ENCODE measurements at regions not wholly inside any gene's neighbourhood (a gene's known extent, or its start where the extent isn't known, plus 50 kb on each side); places are given as distances from the start of the nearest gene placed in this dataset.
A peak's percentile ranks its signal among the peaks of the same experiment; 100 is the strongest.

- intact Hi-C loops (cut with micrococcal nuclease), result no loop called here
These were observed 76.1 kb upstream of the ANKEF1 start for GRCh38 chr20:9958693-9959092.

GRCh38 chr20:9955646-9956045, 79.1 kb upstream of the ANKEF1 start:
- H3K9ac ChIP-seq (replicated peaks; ENCODE audit: extremely low read depth, insufficient read depth, low read length), result no peak overlapping the region
- no peaks in the 10 kb centered on the region for H3K36me3 ChIP-seq (ENCODE audit: control insufficient read depth in 2 of 2, extremely low read depth in 1 of 2, insufficient read depth in 2 of 2, low read length in 2 of 2)
- peak; percentile 73 for TF ChIP-seq JUN (IDR thresholded peaks at IDR 0.05; ENCODE audit: borderline replicate concordance, insufficient read depth, insufficient read length, low read depth)
- TF ChIP-seq CTCF (IDR thresholded peaks at IDR 0.05; ENCODE audit: extremely low read depth in 1 of 2, insufficient read depth in 1 of 2, low read depth in 1 of 2, low read length in 2 of 2), result no peak
- no peak for TF ChIP-seq GATA2 (IDR thresholded peaks at IDR 0.05; ENCODE audit: insufficient read depth, insufficient read length, low read depth, low read length)
- TF ChIP-seq FOS (IDR thresholded peaks at IDR 0.05; ENCODE audit: borderline replicate concordance, insufficient read depth, low read length), result peak; percentile 67
- no peak for TF ChIP-seq POLR2AphosphoS5 (IDR thresholded peaks at IDR 0.05; ENCODE audit: insufficient read depth, low read depth, low read length)
- TF ChIP-seq EZH2 (IDR thresholded peaks at IDR 0.05; ENCODE audit: borderline replicate concordance, low read depth, low read length, severe bottlenecking), result no peak
- DNase-seq (ENCODE audit: low read depth, low spot score) (peak; percentile 17), FAIRE-seq (no peak)
- dilution Hi-C loops (cut with MboI; ENCODE audit: extremely low pct_ligation_motif_present, low sequenced_read_pairs) (no loop called here), intact Hi-C loops (cut with micrococcal nuclease) (no loop called here)
- H3K4me2 ChIP-seq (ENCODE audit: insufficient read depth, low read length), result no peak overlapping the region
- no peaks in the 10 kb centered on the region for H3K27me3 ChIP-seq (ENCODE audit: control insufficient read depth in 2 of 2, insufficient read depth in 2 of 2, low read length in 2 of 2)
- H3K9me1 ChIP-seq (replicated peaks; ENCODE audit: control insufficient read depth, extremely low read depth, insufficient read depth, low read length), result no peaks in the 10 kb centered on the region
- no peaks in the 10 kb centered on the region for H3K9me3 ChIP-seq (replicated peaks; ENCODE audit: control insufficient read depth, insufficient read depth, low read length)
- no peak overlapping the region for H2AFZ ChIP-seq (ENCODE audit: low read depth, low read length)
- POLR2A ChIA-PET, result no interaction called here
- BruUV-seq (replicated peaks), result no TSS peak
- H3K4me1 ChIP-seq (ENCODE audit: control insufficient read depth, extremely low read depth, insufficient read depth, low read length), result no peaks in the 10 kb centered on the region
- no peaks in the 10 kb centered on the region for H3K79me2 ChIP-seq (ENCODE audit: control insufficient read depth, insufficient read depth, low read length)
- CTCF ChIA-PET, result interaction anchor here (0.6 to 0.8 kb wide), 3 partner anchors 16 to 135 kb away, joined by 3 read pairs; no protein-coding TSS in a partner anchor
- no peak overlapping the region for H3K27ac ChIP-seq (ENCODE audit: insufficient read depth, low read depth, low read length)
- H3K4me3 ChIP-seq (replicated peaks in 1 of 3; ENCODE audit: insufficient read depth in 1 of 3, low read depth in 1 of 3, low read length in 3 of 3), result no peak overlapping the region
- no peaks in the 10 kb centered on the region for H4K20me1 ChIP-seq (replicated peaks; ENCODE audit: control insufficient read depth, extremely low read depth, insufficient read depth, low read length)

More at GRCh38 chr20:9958693-9959092, 76.1 kb upstream of the ANKEF1 start:
- FAIRE-seq (no peak), DNase-seq (ENCODE audit: low read depth, low spot score) (no peak)
- no peak overlapping the region for H3K4me2 ChIP-seq (ENCODE audit: insufficient read depth, low read length)
- BruUV-seq (replicated peaks), result no TSS peak
- H3K27ac ChIP-seq (ENCODE audit: insufficient read depth, low read depth, low read length), result no peak overlapping the region
- no peaks in the 10 kb centered on the region for H3K4me1 ChIP-seq (ENCODE audit: control insufficient read depth, extremely low read depth, insufficient read depth, low read length)
- no peak overlapping the region for H3K4me3 ChIP-seq (replicated peaks in 1 of 3; ENCODE audit: insufficient read depth in 1 of 3, low read depth in 1 of 3, low read length in 3 of 3)
- H4K20me1 ChIP-seq (replicated peaks; ENCODE audit: control insufficient read depth, extremely low read depth, insufficient read depth, low read length), result no peaks in the 10 kb centered on the region
- TF ChIP-seq EZH2 (IDR thresholded peaks at IDR 0.05; ENCODE audit: borderline replicate concordance, low read depth, low read length, severe bottlenecking) (no peak), MAX (IDR thresholded peaks at IDR 0.05; ENCODE audit: insufficient read depth, insufficient read length) (no peak)
- CTCF ChIA-PET, result interaction anchor here (1.2 to 1.5 kb wide), 2 partner anchors 10 to 20 kb away, joined by 3 to 5 read pairs; no protein-coding TSS in a partner anchor
- H3K9ac ChIP-seq (replicated peaks; ENCODE audit: extremely low read depth, insufficient read depth, low read length), result no peak overlapping the region
- no peaks in the 10 kb centered on the region for H3K9me1 ChIP-seq (replicated peaks; ENCODE audit: control insufficient read depth, extremely low read depth, insufficient read depth, low read length)
- no peaks in the 10 kb centered on the region for H3K9me3 ChIP-seq (replicated peaks; ENCODE audit: control insufficient read depth, insufficient read depth, low read length)
- H2AFZ ChIP-seq (ENCODE audit: low read depth, low read length), result no peak overlapping the region
- H3K27me3 ChIP-seq (ENCODE audit: control insufficient read depth in 2 of 2, insufficient read depth in 2 of 2, low read length in 2 of 2), result no peaks in the 10 kb centered on the region
- dilution Hi-C loops (cut with MboI; ENCODE audit: extremely low pct_ligation_motif_present, low sequenced_read_pairs), result no loop called here
- H3K79me2 ChIP-seq (ENCODE audit: control insufficient read depth, insufficient read depth, low read length), result no peaks in the 10 kb centered on the region
- POLR2A ChIA-PET, result no interaction called here
- H3K36me3 ChIP-seq (ENCODE audit: control insufficient read depth in 2 of 2, extremely low read depth in 1 of 2, insufficient read depth in 2 of 2, low read length in 2 of 2), result no peaks in the 10 kb centered on the region

Data from endothelial cell of umbilical vein (primary cell).